GM12878 (cell line): ENCODE measurements at regions not wholly inside any gene's neighbourhood (a gene's known extent, or its start where the extent isn't known, plus 50 kb on each side); places are given as distances from the start of the nearest gene placed in this dataset.

ENCODE experiments used
- ATAC-seq: fragments of 200-7000 bp; cut with Tn5 transposase; 3 replicates; pipeline ENCODE4 v1.9.1; 2020; ENCODE audit warnings: mild to moderate bottlenecking, moderate library complexity
- BruUV-seq: library from RNA; stranded (reverse); fragments of 400-500 nt; replicated peaks from 2 replicates; lab custom pipeline; 2021; lab: Mats Ljungman, UMichigan
- CTCF ChIA-PET: fragments of 300-600 bp; sonication (Branson Sonifier 250); formaldehyde crosslinking; extraction: SDS; loops from one replicate; lab custom pipeline; 2021; ENCODE audit warnings: inconsistent platforms; lab: Yijun Ruan, JAX
- POLR2A ChIA-PET: fragments of 350-600 bp; formaldehyde crosslinking; extraction: SDS; loops from one replicate; lab custom pipeline; 2021; ENCODE audit warnings: inconsistent platforms; lab: Charles Lee
- RAD21 ChIA-PET: fragments of 300-600 bp; sonication (Branson Sonifier 250); formaldehyde crosslinking; loops from one replicate; lab custom pipeline; 2023; ENCODE audit warnings: antibody characterized with exemption; ENCODE audit not compliant: unreplicated experiment; lab: Charles Lee
- SMC1A ChIA-PET: fragments of 300-600 bp; sonication (Branson Sonifier 250); formaldehyde crosslinking; loops from one replicate; lab custom pipeline; 2023; ENCODE audit not compliant: unreplicated experiment, uncharacterized antibody; lab: Charles Lee
- DNase-seq: peaks from one replicate; pipeline ENCODE4 v3.0.0-alpha.2; 2011; ENCODE audit warnings: low read depth, low spot score
- FAIRE-seq: peaks from 3 replicates; lab custom pipeline; 2011; peaks lifted over from hg19 to GRCh38; lab: Jason Lieb, UNC
- H2AFZ ChIP-seq: 2 replicates; pipeline ENCODE4 v1.6.0; 2011; ENCODE audit warnings: low read depth, low read length, control low read depth; ENCODE audit not compliant: control insufficient read depth
- H3K27ac ChIP-seq: 2 replicates; pipeline ENCODE4 v1.5.1; 2011; ENCODE audit warnings: control low read depth; ENCODE audit not compliant: control insufficient read depth, insufficient read depth
- H3K27me3 ChIP-seq, 2 experiments: replicated peaks in 1 of 2; 2 replicates each; pipeline versions ENCODE4 v1.6.0 to v1.6.1; 2011; ENCODE audit warnings: low read length in 1 of 2; ENCODE audit not compliant: control insufficient read depth in 2 of 2, insufficient read depth in 2 of 2
- H3K36me3 ChIP-seq, 2 experiments: 2 replicates each; pipeline ENCODE4 v1.5.1; 2011; ENCODE audit warnings: low read length in 1 of 2; ENCODE audit not compliant: control insufficient read depth in 2 of 2, insufficient read depth in 2 of 2
- H3K4me1 ChIP-seq: 2 replicates; pipeline ENCODE4 v1.6.1; 2011; ENCODE audit warnings: mild to moderate bottlenecking, low read length, moderate library complexity, mixed read lengths; ENCODE audit not compliant: control insufficient read depth, insufficient read depth
- H3K4me2 ChIP-seq: 2 replicates; pipeline ENCODE4 v1.6.0; 2011; ENCODE audit warnings: control low read depth; ENCODE audit not compliant: control insufficient read depth, insufficient read depth
- H3K4me3 ChIP-seq: fragments of 200-600 bp; sonication (generic); 2 replicates; pipeline ENCODE4 v1.5.1; 2016
- H3K79me2 ChIP-seq: 2 replicates; pipeline ENCODE4 v1.6.0; 2011; ENCODE audit warnings: low read length; ENCODE audit not compliant: control insufficient read depth, insufficient read depth
- H3K9ac ChIP-seq: 2 replicates; pipeline ENCODE4 v1.8.0; 2011; ENCODE audit warnings: low read length, control low read depth, mixed read lengths; ENCODE audit not compliant: control insufficient read depth, insufficient read depth
- H3K9me3 ChIP-seq: replicated peaks from 3 replicates; pipeline ENCODE4 v1.5.1; 2011; ENCODE audit warnings: mild to moderate bottlenecking, low read length; ENCODE audit not compliant: control insufficient read depth, insufficient read depth
- H4K20me1 ChIP-seq: 2 replicates; pipeline ENCODE4 v1.6.0; 2011; ENCODE audit not compliant: control insufficient read depth, insufficient read depth
- HDAC2 ChIP-seq: fragments of 200-600 bp; sonication (generic); IDR thresholded peaks from 2 replicates; pipeline ENCODE4 v1.6.1; 2017
- NFIC ChIP-seq: IDR thresholded peaks from 2 replicates; pipeline ENCODE4 v1.6.1; 2012; ENCODE audit warnings: low read depth, mild to moderate bottlenecking, inconsistent platforms, low read length, moderate library complexity
- RB1 ChIP-seq: fragments of 450-650 bp; formaldehyde crosslinking; IDR thresholded peaks from 2 replicates; pipeline ENCODE4 v1.6.1; 2017; ENCODE audit warnings: mild to moderate bottlenecking, borderline replicate concordance
- WGBS: methylation state at CpG from one replicate; pipeline ENCODE4 v1.1.6; 2016; ENCODE audit warnings: low lambda C conversion rate; ENCODE audit not compliant: insufficient replicate concordance, insufficient coverage; ENCODE audit errors: missing lambda C conversion rate; 5-methylcytosine and 5-hydroxymethylcytosine counted together
- in situ Hi-C: fragments of 300-500 bp; cut with MboI; formaldehyde crosslinking; loops from 9 replicates; pipeline ENCODE4 v1.14.3; 2018; ENCODE audit warnings: mixed read lengths
- intact Hi-C: fragments of 100-400 bp; cut with micrococcal nuclease; formaldehyde crosslinking; loops from one replicate; pipeline ENCODE4 v1.14.2; 2022; ENCODE audit not compliant: unreplicated experiment
- TF ChIP-seq, protein P1 (sequence below): fragments of 450-650 bp; formaldehyde crosslinking; IDR thresholded peaks from 2 replicates; pipeline ENCODE4 v1.5.0; 2022; ENCODE audit warnings: mild to moderate bottlenecking, missing genetic modification characterization
- TF ChIP-seq, protein P2 (sequence below): fragments of 150-350 bp; IDR thresholded peaks from 2 replicates; pipeline ENCODE4 v1.6.1; 2014; ENCODE audit warnings: mild to moderate bottlenecking, low read depth, low read length

DNA sequence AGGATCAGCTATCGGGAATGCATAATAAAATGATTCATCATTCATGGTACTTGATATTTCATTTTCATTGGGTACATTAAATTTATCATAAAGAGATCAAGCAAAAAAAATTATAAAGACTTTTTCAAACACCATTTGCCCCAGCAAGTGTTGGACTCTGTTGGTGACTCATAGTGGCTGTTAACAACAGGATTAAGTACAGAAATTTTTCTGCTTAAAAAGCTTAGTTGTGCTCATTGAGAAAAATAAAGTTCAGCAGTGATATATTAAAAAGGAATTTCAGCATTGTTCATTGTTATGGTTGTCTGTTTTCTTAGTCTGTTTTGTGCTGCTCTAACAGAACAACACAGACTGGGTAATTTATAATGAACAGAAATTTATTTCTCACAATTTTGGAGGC is 86.2 kb upstream of the PCDH10 start:
- ATAC-seq = no peak
- no peaks in the 10 kb centered on the region for H3K27me3 ChIP-seq
- H3K27ac ChIP-seq = no peak overlapping the region
- H2AFZ ChIP-seq = no peak overlapping the region
- H3K79me2 ChIP-seq = no peaks in the 10 kb centered on the region
- no peaks in the 10 kb centered on the region for H3K9me3 ChIP-seq
- ChIA-PET CTCF (no interaction called here), POLR2A (no interaction called here), SMC1A (no interaction called here), RAD21 (no interaction called here)
- TF ChIP-seq, protein P1, sequence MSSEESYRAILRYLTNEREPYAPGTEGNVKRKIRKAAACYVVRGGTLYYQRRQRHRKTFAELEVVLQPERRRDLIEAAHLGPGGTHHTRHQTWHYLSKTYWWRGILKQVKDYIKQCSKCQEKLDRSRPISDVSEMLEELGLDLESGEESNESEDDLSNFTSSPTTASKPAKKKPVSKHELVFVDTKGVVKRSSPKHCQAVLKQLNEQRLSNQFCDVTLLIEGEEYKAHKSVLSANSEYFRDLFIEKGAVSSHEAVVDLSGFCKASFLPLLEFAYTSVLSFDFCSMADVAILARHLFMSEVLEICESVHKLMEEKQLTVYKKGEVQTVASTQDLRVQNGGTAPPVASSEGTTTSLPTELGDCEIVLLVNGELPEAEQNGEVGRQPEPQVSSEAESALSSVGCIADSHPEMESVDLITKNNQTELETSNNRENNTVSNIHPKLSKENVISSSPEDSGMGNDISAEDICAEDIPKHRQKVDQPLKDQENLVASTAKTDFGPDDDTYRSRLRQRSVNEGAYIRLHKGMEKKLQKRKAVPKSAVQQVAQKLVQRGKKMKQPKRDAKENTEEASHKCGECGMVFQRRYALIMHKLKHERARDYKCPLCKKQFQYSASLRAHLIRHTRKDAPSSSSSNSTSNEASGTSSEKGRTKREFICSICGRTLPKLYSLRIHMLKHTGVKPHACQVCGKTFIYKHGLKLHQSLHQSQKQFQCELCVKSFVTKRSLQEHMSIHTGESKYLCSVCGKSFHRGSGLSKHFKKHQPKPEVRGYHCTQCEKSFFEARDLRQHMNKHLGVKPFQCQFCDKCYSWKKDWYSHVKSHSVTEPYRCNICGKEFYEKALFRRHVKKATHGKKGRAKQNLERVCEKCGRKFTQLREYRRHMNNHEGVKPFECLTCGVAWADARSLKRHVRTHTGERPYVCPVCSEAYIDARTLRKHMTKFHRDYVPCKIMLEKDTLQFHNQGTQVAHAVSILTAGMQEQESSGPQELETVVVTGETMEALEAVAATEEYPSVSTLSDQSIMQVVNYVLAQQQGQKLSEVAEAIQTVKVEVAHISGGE = no peak
- TF ChIP-seq, protein P2, sequence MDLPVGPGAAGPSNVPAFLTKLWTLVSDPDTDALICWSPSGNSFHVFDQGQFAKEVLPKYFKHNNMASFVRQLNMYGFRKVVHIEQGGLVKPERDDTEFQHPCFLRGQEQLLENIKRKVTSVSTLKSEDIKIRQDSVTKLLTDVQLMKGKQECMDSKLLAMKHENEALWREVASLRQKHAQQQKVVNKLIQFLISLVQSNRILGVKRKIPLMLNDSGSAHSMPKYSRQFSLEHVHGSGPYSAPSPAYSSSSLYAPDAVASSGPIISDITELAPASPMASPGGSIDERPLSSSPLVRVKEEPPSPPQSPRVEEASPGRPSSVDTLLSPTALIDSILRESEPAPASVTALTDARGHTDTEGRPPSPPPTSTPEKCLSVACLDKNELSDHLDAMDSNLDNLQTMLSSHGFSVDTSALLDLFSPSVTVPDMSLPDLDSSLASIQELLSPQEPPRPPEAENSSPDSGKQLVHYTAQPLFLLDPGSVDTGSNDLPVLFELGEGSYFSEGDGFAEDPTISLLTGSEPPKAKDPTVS = no peak
- no peak for TF ChIP-seq NFIC
- TF ChIP-seq RB1 = no peak
- TF ChIP-seq HDAC2 = no peak
- no peak overlapping the region for H3K4me2 ChIP-seq
- FAIRE-seq = no peak
- no peaks in the 10 kb centered on the region for H3K36me3 ChIP-seq
- 25% methylated on average over 1 of the region's 1 CpG for WGBS
- no peak overlapping the region for H3K9ac ChIP-seq
- intact Hi-C loops = no loop called here
- in situ Hi-C loops = no loop called here
- no TSS peak for BruUV-seq
- no peaks in the 10 kb centered on the region for H3K4me1 ChIP-seq
- H3K4me3 ChIP-seq = no peak overlapping the region
- no peaks in the 10 kb centered on the region for H4K20me1 ChIP-seq
- no peak for DNase-seq
